Activated T-cell treated with anti-CD3 and anti-CD28 coated beads for 24 hours (primary cell): ENCODE measurements at regions not wholly inside any gene's neighbourhood (a gene's known extent, or its start where the extent isn't known, plus 50 kb on each side); places are given as distances from the start of the nearest gene placed in this dataset.
"Not testable (repeated sequence)": the region's sequence is repeated elsewhere in the genome, so short reads cannot be mapped to it uniquely, and the experiment has no call there.

Experiments
- DNase-seq: peaks from one replicate; pipeline ENCODE4 v3.0.0-alpha.2; 2020; ENCODE audit warnings: low read depth

DNA sequence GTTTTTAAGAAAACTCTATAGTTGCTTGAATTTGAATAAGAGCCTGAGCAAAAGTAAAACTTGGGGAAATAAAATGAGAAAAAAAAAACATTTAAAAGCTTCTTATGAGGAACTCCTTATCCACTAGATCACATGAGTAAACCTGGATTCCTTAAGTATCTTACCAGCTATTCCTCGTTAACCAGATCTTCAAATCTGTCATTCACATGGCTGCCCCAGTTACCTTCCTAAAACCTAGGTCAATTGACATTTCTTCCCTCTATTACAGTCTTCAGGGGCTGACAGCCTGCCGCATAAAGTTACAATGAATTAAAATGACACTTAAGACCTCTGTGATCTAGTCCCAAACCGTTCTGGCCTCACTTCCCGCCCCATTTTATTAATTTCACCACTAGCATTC lies 583.6 kb downstream of the NR2F2 start:
- DNase-seq: no peak

DNA sequence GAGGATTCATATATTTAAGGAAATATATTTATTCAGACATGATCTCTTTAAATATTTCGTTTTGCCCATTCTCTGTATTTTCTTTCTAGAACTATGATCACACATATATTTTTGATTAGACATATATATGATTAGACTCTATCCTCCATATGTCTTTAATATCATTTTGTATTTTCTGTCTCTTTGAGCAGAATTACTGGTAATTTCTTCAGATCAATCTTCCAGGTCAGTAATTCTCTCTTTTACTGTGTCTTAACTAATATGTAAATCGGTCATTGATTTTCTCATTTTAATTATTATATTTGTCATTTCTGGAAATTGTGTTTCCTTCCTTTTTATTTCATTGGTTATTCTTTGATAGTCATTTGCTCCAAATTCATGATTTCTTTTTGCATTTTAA lies 586.2 kb downstream of the NR2F2 start:
- no peak for DNase-seq

DNA sequence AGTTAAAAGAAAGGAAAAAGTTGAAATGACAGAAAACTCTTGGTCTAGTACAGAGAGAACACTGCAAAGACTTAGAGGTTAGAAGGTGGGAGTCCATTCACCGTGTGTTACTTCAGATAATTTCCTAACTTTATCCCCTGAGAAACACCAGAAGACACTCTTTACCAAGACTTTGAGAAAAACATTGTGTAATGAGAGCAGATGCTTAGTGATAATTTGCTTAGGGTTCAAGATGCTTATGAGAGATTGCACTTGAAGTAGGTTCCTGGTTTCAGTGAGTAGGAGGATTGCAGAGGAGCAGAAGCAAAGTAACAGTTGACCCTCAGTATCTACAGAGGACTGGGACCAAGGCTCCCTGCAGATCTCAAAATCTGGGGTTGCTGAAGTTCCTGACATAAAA lies 594.1 kb downstream of the NR2F2 start:
- no peak for DNase-seq

- DNase-seq: no peak
Observed at GRCh38 chr15:96947296-96948229, 617.1 kb downstream of the NR2F2 start.

DNA sequence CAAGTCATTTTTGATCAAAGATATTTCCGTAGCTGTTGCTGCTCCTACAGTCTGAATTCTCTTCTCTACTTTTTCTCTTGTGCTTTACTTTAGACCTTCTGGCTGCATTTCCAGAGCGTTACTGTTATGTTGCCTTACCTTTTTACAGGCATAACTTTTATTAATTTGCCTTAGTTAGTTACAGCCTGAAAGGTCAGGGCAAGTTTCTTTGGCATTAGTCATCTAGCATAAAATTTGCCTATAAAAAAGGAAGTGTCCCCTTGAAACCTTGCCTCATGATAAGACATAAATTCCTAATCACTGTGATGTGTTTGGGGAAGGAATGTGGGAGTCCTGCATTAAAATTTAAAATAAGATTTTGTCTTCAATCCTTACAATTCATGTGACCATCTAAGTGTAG lies 618.5 kb downstream of the NR2F2 start:
- no peak for DNase-seq

- DNase-seq: no peak
Observed at GRCh38 chr15:96958721-96959120, 628.2 kb downstream of the NR2F2 start.

DNA sequence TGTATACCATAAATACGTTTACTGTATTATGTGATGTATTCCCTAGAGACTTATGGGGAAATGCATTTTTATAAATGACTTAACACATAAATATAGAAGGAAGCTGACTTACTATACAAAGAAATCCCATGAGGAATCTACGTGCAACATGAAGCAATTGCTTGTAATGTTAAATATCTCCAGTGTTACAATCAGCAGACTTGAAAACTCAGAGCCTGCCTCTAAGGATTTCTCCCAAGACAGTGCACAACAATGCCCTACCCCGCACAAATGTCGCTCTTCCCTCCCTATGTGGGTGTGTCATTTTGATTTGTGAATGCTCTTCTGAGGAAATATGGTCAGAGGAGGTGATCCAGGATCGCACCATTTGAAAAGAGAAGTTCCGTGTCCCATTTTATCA lies 629.0 kb downstream of the NR2F2 start:
- no peak for DNase-seq

GRCh38 chr15:96960711-96961480 lies 630.4 kb downstream of the NR2F2 start:
- DNase-seq: no peak

DNA sequence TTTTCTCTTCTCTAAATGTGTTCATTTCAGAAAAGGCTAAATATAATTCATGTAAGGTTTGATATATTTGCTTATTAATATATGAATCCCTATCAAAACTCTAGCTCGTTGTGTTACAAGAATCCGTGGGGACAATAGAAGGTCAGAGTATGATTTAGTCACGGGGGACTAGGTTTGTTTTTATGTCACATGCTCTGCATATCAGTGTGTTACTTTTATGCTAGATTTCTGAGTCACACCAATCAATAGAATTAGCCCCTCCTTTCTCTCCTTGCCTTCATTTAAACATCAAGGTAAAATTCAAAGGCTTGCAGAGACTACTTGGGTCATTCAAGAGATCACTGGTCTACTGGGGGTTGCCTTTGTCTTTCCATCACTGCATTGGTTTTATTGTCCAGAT lies 636.1 kb downstream of the NR2F2 start:
- DNase-seq: no peak

- no peak for DNase-seq
Observed at GRCh38 chr15:96969732-96970710, 639.5 kb downstream of the NR2F2 start.

- no peak for DNase-seq
Observed at GRCh38 chr15:96972201-96972600, 641.7 kb downstream of the NR2F2 start.

DNA sequence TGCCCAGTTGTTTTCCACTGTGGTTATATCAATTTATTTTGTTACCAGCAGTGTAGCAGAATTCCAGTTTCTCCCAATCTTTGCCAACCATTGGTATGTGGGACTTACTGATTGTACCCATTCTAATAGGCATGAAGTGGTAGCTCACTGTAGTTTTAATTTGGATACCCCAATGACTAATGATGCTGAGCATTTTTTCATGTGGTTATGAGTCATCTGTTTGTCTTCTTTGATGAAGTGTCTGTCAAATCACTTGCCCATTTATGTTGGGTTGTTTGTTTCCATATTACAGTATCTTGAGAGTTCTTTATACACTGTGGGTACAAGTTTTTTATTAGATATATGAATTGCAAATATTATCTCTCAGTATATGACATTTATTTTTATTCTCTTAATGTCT lies 644.3 kb downstream of the NR2F2 start:
- no peak for DNase-seq

- DNase-seq: no peak
Observed at GRCh38 chr15:96977886-96978285, 647.4 kb downstream of the NR2F2 start.

DNA sequence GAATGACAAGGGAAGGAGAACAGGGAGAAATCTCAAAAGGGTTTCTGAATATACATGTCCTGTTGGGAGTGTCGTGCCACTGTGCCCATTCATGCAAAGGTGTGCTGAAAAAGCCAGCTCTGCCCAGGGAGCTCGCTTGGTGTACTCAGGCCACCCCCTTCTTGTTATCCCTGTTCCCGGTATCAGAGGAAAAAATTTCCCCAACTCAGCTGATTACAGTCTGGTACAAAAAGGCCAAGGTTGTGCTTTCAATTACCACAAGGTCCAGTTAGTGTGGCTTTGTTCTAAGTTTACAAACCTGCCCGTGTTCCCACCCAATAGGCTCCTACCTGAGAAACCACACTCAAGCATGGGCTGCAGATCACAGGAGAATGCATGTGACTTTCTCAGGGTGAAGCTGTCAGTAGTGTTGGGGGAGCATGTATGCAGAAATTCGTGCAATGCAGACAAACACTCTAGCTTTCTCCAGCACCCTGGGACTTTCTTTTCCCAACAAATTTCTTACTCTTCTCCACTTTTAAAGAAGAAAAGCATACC lies 648.5 kb downstream of the NR2F2 start:
- no peak for DNase-seq

- not testable (repeated sequence) for DNase-seq
Observed at GRCh38 chr15:96984121-96984671, 653.7 kb downstream of the NR2F2 start.

DNA sequence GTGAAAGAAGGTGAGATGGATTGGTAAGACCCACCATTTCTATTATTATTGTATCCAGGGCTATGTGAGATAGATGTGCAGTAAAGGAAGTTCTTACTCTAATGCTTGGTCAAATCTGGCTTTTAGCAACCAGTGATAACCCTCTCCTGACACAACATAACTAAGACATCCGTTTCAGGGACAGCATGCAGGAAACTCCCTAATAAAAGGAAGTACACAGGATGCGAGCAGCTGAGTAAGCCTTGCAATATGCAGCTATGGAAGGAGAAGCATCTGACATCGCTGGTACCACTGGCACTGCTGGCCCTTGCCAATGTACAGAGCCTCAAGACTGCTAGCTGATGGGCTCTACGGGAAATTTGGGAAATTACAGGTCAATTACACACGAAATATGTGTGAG lies 662.3 kb downstream of the NR2F2 start:
- no peak for DNase-seq

- DNase-seq: no peak
Observed at GRCh38 chr15:96997538-96997937, 667.0 kb downstream of the NR2F2 start.

GRCh38 chr15:97009031-97009431 lies 678.5 kb downstream of the NR2F2 start:
- no peak for DNase-seq

- DNase-seq: no peak
Observed at GRCh38 chr15:97012986-97013385, 682.5 kb downstream of the NR2F2 start.

DNA sequence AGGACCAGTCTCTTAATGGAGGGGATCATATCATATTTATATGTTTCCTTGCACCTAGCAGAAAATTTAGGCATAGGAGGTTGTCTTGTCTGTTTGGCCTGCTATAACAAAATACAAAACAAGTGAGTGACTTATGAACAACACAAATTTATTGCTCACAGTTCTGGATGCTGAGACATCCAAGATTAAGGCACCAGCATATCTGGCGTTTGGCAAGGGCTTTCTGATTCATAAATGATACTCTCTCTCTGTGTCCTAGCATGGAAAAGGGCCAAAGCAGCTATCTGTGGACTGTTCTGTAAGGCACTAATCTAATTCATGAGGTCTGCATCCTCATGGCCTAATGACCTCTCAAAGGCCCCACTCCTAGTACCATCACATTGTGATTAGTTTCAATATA lies 683.0 kb downstream of the NR2F2 start:
- DNase-seq: no peak

DNA sequence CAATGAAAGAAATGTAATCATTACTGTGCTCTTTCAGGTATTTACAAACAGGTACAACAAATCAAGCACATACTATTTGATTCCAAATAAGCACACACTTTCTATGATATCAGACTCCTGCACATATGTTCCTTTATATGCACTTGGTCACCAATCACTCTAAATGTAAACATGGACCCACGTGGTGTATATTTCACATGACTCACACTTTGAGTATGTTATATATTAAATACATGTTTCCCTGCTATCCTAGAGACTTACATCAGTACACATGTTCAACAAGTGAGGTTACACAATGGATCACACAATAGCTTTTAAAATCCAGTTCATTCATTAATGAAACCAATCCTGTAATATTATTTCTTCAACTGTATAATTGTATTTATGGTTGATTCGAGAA lies 683.5 kb downstream of the NR2F2 start:
- DNase-seq: no peak

- DNase-seq: no peak
Observed at GRCh38 chr15:97023488-97023844, 693.0 kb downstream of the NR2F2 start.
